NT2/D1 (cell line): ENCODE measurements at regions not wholly inside any gene's neighbourhood (a gene's known extent, or its start where the extent isn't known, plus 50 kb on each side); places are given as distances from the start of the nearest gene placed in this dataset.

Source experiments
- DNase-seq: peaks from one replicate; pipeline ENCODE4 v3.0.0-alpha.2; 2011; ENCODE audit warnings: low read depth, low spot score
- H3K27me3 ChIP-seq: 2 replicates; pipeline ENCODE4 v1.6.0; 2011; ENCODE audit warnings: mild to moderate bottlenecking; ENCODE audit not compliant: insufficient read length, insufficient read depth
- H3K36me3 ChIP-seq: 2 replicates; pipeline ENCODE4 v1.6.1; 2011; ENCODE audit warnings: mild to moderate bottlenecking, low read length, mixed read lengths; ENCODE audit not compliant: insufficient read depth, insufficient read length
- H3K4me1 ChIP-seq: 2 replicates; pipeline ENCODE4 v1.5.1; 2011; ENCODE audit not compliant: insufficient read depth, insufficient read length
- H3K4me3 ChIP-seq: 2 replicates; pipeline ENCODE4 v1.5.1; 2011; ENCODE audit warnings: low read depth; ENCODE audit not compliant: insufficient read length
- H3K9ac ChIP-seq: 2 replicates; pipeline ENCODE4 v1.6.0; 2011; ENCODE audit warnings: low read depth; ENCODE audit not compliant: insufficient read length
- H3K9me3 ChIP-seq: 2 replicates; pipeline ENCODE4 v1.5.1; 2011; ENCODE audit warnings: mild to moderate bottlenecking, low read length; ENCODE audit not compliant: insufficient read depth
- SUZ12 ChIP-seq: IDR thresholded peaks from 2 replicates; pipeline ENCODE4 v1.6.1; 2011; ENCODE audit not compliant: insufficient read length, insufficient read depth; ENCODE audit errors: extremely low read depth
- YY1 ChIP-seq: IDR thresholded peaks from 2 replicates; pipeline ENCODE4 v1.6.1; 2011; ENCODE audit not compliant: insufficient read length, insufficient read depth
- ZNF274 ChIP-seq: IDR thresholded peaks from 2 replicates; pipeline ENCODE4 v1.6.1; 2011; ENCODE audit warnings: mild to moderate bottlenecking, low read depth, low read length

- Histone ChIP-seq H3K9me3 (no peaks in the 10 kb centered on the region), H3K9ac (no peak overlapping the region), H3K4me1 (no peaks in the 10 kb centered on the region), H3K4me3 (no peak overlapping the region), H3K36me3 (no peaks in the 10 kb centered on the region), H3K27me3 (no peaks in the 10 kb centered on the region)
- no peak for TF ChIP-seq YY1
- no peak for TF ChIP-seq SUZ12
- TF ChIP-seq ZNF274: no peak
- no peak for DNase-seq
These were observed 60.7 kb upstream of the SMLR1 start for GRCh38 chr6:130766239-130767144.

- DNase-seq: no peak
- Histone ChIP-seq H3K9ac (no peak overlapping the region), H3K36me3 (no peaks in the 10 kb centered on the region), H3K4me3 (no peak overlapping the region), H3K4me1 (no peaks in the 10 kb centered on the region), H3K9me3 (no peaks in the 10 kb centered on the region), H3K27me3 (no peaks in the 10 kb centered on the region)
- TF ChIP-seq ZNF274: no peak
- TF ChIP-seq SUZ12: no peak
- TF ChIP-seq YY1: no peak
These were observed 57.3 kb upstream of the SMLR1 start for GRCh38 chr6:130769861-130770260.

- TF ChIP-seq YY1 (no peak), SUZ12 (no peak), ZNF274 (no peak)
- Histone ChIP-seq H3K9me3 (no peaks in the 10 kb centered on the region), H3K4me3 (no peak overlapping the region), H3K36me3 (no peaks in the 10 kb centered on the region), H3K9ac (no peak overlapping the region), H3K4me1 (no peaks in the 10 kb centered on the region), H3K27me3 (no peaks in the 10 kb centered on the region)
- no peak for DNase-seq
These were observed 55.5 kb upstream of the SMLR1 start for GRCh38 chr6:130771741-130772140.

GRCh38 chr6:130773860-130774259 lies 53.3 kb upstream of the SMLR1 start:
- DNase-seq: no peak
- Histone ChIP-seq H3K4me3 (no peak overlapping the region), H3K9me3 (no peaks in the 10 kb centered on the region), H3K36me3 (no peaks in the 10 kb centered on the region), H3K4me1 (no peaks in the 10 kb centered on the region), H3K9ac (no peak overlapping the region), H3K27me3 (no peaks in the 10 kb centered on the region)
- TF ChIP-seq YY1: no peak
- no peak for TF ChIP-seq ZNF274
- TF ChIP-seq SUZ12: no peak

- Histone ChIP-seq H3K4me3 (no peak overlapping the region), H3K27me3 (no peaks in the 10 kb centered on the region), H3K4me1 (no peaks in the 10 kb centered on the region), H3K9ac (no peak overlapping the region), H3K9me3 (no peaks in the 10 kb centered on the region), H3K36me3 (no peaks in the 10 kb centered on the region)
- DNase-seq: no peak
- TF ChIP-seq ZNF274 (no peak), YY1 (no peak), SUZ12 (no peak)
These were observed 51.7 kb upstream of the SMLR1 start for GRCh38 chr6:130775411-130776012.

GRCh38 chr6:130776287-130776925 lies 50.8 kb upstream of the SMLR1 start:
- Histone ChIP-seq H3K9me3 (no peaks in the 10 kb centered on the region), H3K36me3 (no peaks in the 10 kb centered on the region), H3K4me3 (no peak overlapping the region), H3K9ac (no peak overlapping the region), H3K4me1 (no peaks in the 10 kb centered on the region), H3K27me3 (no peaks in the 10 kb centered on the region)
- TF ChIP-seq ZNF274 (no peak), YY1 (no peak), SUZ12 (no peak)
- no peak for DNase-seq
